SJCRH30 (cell line): ENCODE measurements at regions not wholly inside any gene's neighbourhood (a gene's known extent, or its start where the extent isn't known, plus 50 kb on each side); places are given as distances from the start of the nearest gene placed in this dataset.
"Not testable (repeated sequence)": the region's sequence is repeated elsewhere in the genome, so short reads cannot be mapped to it uniquely, and the experiment has no call there.

ENCODE experiments used
- DNase-seq, 2 experiments: peaks; one replicate each; pipeline ENCODE4 v3.0.0-alpha.2; 2015 to 2020
- H3K27ac ChIP-seq: fragments of 250-450 bp; sonication (Bioruptor Pico); 2 replicates; pipeline ENCODE4 v1.5.1; 2020; ENCODE audit warnings: mild to moderate bottlenecking, moderate library complexity
- H3K27me3 ChIP-seq: fragments of 250-450 bp; sonication (Bioruptor Pico); 2 replicates; pipeline ENCODE4 v1.5.1; 2020; ENCODE audit warnings: mild to moderate bottlenecking, moderate library complexity
- H3K36me3 ChIP-seq: fragments of 250-450 bp; sonication (Bioruptor Pico); 2 replicates; pipeline ENCODE4 v1.5.1; 2020; ENCODE audit warnings: mild to moderate bottlenecking, moderate library complexity
- H3K4me1 ChIP-seq: fragments of 250-450 bp; sonication (Bioruptor Pico); 2 replicates; pipeline ENCODE4 v1.5.1; 2020; ENCODE audit warnings: mild to moderate bottlenecking, moderate library complexity
- H3K4me3 ChIP-seq: fragments of 250-450 bp; sonication (Bioruptor Pico); 2 replicates; pipeline ENCODE4 v1.5.1; 2020; ENCODE audit warnings: mild to moderate bottlenecking, moderate library complexity
- H3K9me3 ChIP-seq: fragments of 250-450 bp; sonication (Bioruptor Pico); replicated peaks from 2 replicates; pipeline ENCODE4 v1.5.1; 2020; ENCODE audit warnings: mild to moderate bottlenecking, moderate library complexity

DNA sequence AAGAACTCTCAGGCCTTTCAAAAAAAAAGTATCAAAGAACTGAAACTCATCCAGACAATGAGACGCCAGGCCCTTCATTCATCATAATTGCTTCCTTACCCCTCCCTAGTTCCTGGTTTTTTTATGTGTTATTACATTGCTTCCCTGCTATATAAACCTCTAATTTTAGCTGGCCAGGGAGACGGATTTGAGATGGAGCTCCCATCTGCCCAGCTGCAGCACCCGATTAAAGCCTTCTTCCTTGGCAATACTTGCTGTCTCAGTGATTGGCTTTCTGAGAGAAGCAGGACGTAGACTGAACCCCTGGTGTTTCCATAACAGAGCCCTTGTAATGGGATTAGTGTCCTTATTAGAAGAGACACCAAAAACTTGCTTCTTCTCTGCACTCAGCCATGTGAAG lies 62.4 kb downstream of the BARX1 start:
- H3K36me3 ChIP-seq = no peaks in the 10 kb centered on the region
- H3K4me3 ChIP-seq = no peak overlapping the region
- H3K9me3 ChIP-seq = no peaks in the 10 kb centered on the region; the same call in 1 of the 2 replicates
- H3K27me3 ChIP-seq = no peaks in the 10 kb centered on the region
- H3K4me1 ChIP-seq = no peaks in the 10 kb centered on the region
- H3K27ac ChIP-seq = no peak overlapping the region
- DNase-seq = no peak

DNA sequence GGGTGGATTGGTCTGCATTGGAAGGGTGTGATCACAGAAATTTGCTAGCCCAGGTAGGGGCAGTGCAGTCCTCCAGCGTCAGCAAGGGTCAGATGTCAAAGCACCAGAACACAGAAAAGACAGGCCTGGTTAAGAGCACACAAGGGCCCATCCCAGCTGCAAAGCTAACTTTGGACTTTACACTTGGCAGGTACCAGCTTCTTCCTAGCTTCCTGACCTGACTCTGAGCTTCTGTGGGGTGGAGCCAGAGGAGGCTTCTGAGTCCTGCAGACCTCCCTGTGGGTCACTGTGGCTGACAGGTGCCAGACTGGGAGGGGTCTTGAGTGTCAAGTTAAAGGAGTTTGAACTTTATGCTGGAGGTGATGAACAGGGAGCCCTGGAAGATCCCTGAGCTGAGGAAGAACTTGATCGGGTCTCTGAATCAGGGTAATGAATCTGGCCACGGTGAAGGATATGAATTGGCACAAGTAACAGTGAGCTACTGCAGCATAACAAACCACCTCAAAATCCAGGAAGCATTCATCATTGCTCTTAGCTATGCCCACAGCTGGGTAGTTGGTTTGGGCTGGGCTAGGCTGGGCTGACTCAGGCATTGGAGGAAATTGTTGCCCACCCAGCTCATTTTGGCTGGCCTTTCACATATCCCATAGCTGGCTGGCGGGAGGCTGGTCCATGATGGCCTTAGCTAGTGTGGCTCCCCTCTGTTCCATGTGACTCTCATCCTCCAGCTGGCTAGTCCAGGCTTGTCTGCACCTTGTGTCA lies 63.4 kb downstream of the BARX1 start:
- Histone ChIP-seq H3K4me3 (no peak overlapping the region), H3K36me3 (no peaks in the 10 kb centered on the region), H3K27ac (no peak overlapping the region), H3K27me3 (no peaks in the 10 kb centered on the region), H3K9me3 (no peaks in the 10 kb centered on the region; the same call in 1 of the 2 replicates), H3K4me1 (no peaks in the 10 kb centered on the region)
- peak in 1 of 2 experiments; percentile 1 for DNase-seq

DNA sequence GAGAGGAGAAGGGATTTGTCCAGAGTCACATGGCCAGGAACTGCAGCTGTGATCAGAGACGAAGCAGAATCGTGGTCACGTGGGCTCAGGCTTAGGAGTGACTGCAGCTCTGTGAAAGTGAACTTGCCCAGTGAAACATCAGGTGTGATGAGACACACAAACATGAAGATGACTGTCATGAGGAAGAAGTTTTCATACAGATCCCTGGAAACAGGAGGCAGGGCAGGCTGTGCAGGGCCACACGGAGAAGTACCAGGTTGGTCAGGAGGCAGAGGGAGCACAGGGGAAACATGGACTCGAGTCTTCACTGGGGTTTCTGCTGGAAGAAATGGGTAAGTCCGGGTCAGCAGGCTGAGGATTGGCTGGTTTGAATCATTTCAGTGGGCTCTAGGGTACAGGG lies 64.1 kb downstream of the BARX1 start:
- no peak for DNase-seq
- no peak overlapping the region for H3K27ac ChIP-seq

DNA sequence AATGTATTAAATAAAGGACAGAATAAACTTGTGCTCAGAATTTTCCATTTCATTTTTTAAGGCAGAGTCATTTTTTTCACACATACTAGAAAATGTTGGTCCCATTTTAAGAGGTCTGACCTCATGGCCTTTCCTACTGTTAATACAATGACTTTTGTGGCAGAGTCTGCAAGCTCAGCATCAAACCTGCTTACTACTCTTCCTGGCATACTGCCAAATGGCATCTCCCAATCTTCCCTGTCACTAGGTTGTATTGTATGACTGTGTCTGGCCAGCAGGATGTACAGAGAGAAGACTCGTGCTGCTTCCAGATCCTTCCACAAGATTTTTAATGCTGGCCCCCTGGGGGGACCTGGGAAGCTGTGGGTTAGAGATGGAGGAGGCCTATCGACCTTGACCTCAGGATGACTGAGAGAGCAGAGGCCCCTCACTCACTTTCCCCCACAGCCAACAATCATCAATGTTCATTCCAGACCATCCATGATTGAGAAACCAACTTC lies 64.7 kb downstream of the BARX1 start:
- Histone ChIP-seq H3K36me3 (no peaks in the 10 kb centered on the region), H3K4me3 (no peak overlapping the region), H3K4me1 (no peaks in the 10 kb centered on the region), H3K9me3 (no peaks in the 10 kb centered on the region; the same call in 1 of the 2 replicates), H3K27ac (no peak overlapping the region), H3K27me3 (no peaks in the 10 kb centered on the region)
- DNase-seq = peak in 1 of 2 experiments; percentile 1

More for the DNA sequence above, 64.1 kb downstream of the BARX1 start:
- no peaks in the 10 kb centered on the region; the same call in 1 of the 2 replicates for H3K9me3 ChIP-seq
- H3K27me3 ChIP-seq = no peaks in the 10 kb centered on the region
- H3K4me1 ChIP-seq = no peaks in the 10 kb centered on the region
- no peaks in the 10 kb centered on the region for H3K36me3 ChIP-seq
- H3K4me3 ChIP-seq = no peak overlapping the region

DNA sequence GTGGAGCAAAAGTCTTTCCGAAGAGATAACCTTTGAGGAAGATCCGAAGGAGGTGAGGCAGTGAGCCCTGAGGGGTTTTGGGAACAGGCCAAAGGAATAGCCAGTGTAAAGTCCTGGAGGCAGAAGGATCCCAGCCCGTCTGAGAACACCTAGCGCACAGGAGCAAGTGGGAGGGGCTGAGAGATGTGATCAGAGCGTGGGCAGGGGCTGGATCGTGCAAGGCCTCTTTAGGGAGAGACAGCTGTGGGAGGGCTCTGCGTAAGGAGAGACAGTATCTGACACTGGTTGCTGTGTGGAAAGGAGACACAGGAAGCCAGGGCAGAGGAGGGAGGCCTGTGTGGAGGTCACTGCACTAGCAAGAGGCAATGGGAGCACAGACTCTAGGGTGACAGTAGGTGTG lies 68.2 kb downstream of the BARX1 start:
- peak in 1 of 2 experiments; percentile 1 for DNase-seq
- Histone ChIP-seq H3K27me3 (no peaks in the 10 kb centered on the region), H3K4me1 (no peaks in the 10 kb centered on the region), H3K27ac (no peak overlapping the region), H3K4me3 (no peak overlapping the region), H3K9me3 (no peaks in the 10 kb centered on the region), H3K36me3 (no peaks in the 10 kb centered on the region)

DNA sequence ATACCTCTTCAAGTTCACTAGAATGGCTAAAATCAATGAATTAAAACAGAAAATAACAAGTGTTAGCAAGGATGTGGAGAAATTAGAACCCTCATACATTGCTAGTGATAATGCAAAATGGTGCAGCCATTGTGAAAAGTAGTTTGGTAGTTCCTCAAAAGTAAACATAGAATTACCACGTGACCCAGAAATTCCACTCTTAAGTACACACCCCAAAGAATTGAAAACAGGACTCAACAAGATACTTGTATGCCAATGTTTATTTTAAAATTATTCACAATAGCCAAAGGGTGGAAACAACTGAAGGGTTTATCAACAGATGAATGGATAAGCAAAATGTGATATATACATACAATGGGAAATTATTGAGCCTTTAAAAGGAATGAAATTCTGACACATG lies 70.3 kb downstream of the BARX1 start:
- Histone ChIP-seq H3K36me3 (no peaks in the 10 kb centered on the region), H3K9me3 (no peaks in the 10 kb centered on the region), H3K27me3 (no peaks in the 10 kb centered on the region), H3K27ac (no peak overlapping the region), H3K4me1 (no peaks in the 10 kb centered on the region), H3K4me3 (no peak overlapping the region)
- no peak for DNase-seq

DNA sequence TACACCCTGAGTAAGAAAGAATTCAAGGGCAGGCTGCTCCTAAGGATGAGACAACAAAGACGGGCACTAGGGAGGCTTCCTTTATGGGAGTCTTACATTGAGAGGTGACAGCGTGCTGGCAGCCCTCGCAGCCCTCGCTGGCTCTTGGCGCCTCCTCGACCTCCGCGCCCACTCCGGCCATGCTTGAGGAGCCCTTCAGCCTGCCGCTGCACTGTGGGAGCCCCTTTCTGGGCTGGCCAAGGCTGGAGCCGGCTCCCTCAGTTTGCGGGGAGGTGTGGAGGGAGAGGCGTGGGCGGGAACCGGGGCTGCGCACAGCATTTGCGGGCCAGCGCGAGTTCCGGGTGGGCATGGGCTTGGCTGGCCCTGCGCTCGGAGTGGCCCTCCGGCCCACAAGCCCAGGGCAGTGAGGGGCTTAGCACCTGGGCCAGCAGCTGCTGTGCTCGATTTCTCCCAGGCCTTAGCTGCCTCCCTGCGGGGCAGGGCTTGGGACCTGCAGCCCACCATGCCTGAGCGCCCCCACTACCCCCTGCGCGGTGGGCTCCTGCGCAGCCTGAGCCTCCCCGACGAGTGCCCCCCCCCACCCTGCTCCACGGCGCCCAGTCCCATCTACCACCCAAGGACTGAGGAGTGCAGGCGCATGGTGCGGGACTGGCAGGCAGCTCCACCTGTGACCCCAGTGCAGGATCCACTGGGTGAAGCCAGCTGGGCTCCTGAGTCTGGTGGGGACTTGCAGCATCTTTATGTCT lies 75.3 kb downstream of the BARX1 start:
- DNase-seq, H3K9me3 ChIP-seq, H3K4me1 ChIP-seq, H3K36me3 ChIP-seq, H3K4me3 ChIP-seq, H3K27me3 ChIP-seq, H3K27ac ChIP-seq: not testable (repeated sequence)

DNA sequence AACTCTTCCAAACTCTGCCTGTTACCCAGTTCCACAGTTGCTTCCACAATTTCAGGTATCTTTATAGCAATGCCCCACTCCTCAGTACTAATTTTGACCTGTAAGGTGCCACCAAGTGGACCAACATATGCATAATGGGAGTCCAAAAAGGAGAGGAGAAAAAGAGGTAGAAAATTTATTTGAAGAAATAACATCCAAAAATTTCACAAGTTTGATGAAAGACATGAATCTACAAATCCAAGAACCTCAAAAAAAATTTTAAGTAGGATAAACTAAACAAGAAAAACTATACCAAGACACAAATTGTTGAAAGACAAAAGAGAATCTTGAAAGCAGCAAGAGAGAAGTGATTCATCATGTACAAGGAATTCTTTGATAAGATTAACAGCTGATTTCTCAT lies 79.8 kb downstream of the BARX1 start:
- no peak overlapping the region for H3K27ac ChIP-seq
- peaks cover 6% of the 10 kb centered on the region; the same call in 1 of the 2 replicates for H3K9me3 ChIP-seq
- no peak for DNase-seq
- H3K4me3 ChIP-seq = no peak overlapping the region
- H3K36me3 ChIP-seq = no peaks in the 10 kb centered on the region
- no peaks in the 10 kb centered on the region for H3K27me3 ChIP-seq
- no peaks in the 10 kb centered on the region for H3K4me1 ChIP-seq

DNA sequence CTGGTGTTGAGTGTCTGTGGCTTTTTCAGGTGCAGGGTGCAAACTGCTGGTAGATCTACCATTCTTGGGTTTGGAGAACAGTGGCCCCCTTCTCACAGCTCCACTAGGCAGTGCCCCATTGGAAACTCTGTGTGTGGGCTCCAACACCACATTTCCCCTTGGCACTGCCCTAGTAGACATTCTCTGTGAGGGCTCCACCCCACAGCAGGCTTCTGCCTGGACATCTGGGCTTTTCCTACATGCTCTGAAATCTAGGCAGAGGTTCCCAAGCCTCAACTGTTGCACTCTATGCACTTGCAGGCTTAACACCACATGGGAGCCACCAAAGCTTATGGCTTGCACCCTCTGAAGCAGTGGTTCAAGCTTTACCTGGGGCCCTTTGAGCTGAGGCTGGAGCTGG lies 80.9 kb downstream of the BARX1 start:
- H3K27me3 ChIP-seq = 0 out of 2 replicates have a peak, but pooled peaks cover 2% of the 10 kb centered on the region
- DNase-seq = no peak
- H3K4me1 ChIP-seq = no peaks in the 10 kb centered on the region
- H3K9me3 ChIP-seq = peaks cover 6% of the 10 kb centered on the region; the same call in 1 of the 2 replicates
- H3K27ac ChIP-seq = no peak overlapping the region
- no peak overlapping the region for H3K4me3 ChIP-seq
- H3K36me3 ChIP-seq = no peaks in the 10 kb centered on the region

DNA sequence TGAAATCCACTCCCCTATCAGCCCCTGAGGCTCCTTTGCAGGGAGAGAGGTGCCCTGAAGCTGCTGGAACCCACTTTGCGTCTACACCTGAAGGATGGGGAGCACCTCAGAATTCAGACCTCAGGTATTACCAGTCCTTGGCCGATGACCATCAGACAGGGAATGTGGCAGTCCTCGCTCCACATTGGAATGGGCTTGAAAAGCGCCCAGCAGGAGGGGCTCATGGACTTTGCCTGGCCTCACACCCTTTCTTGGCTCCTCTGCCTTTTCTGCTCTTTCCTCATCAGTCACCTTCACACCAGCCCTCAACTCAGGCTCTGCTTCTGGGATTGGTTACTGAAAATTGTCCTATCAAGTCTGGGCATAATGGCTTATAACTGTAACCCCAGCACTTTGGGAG lies 83.9 kb downstream of the BARX1 start:
- no peak overlapping the region for H3K4me3 ChIP-seq
- H3K27ac ChIP-seq = no peak overlapping the region
- H3K27me3 ChIP-seq = 0 out of 2 replicates have a peak, but pooled peaks cover 2% of the 10 kb centered on the region
- H3K36me3 ChIP-seq = no peaks in the 10 kb centered on the region
- no peaks in the 10 kb centered on the region for H3K4me1 ChIP-seq
- peaks cover 10% of the 10 kb centered on the region; the same call in 1 of the 2 replicates for H3K9me3 ChIP-seq
- DNase-seq = no peak

DNA sequence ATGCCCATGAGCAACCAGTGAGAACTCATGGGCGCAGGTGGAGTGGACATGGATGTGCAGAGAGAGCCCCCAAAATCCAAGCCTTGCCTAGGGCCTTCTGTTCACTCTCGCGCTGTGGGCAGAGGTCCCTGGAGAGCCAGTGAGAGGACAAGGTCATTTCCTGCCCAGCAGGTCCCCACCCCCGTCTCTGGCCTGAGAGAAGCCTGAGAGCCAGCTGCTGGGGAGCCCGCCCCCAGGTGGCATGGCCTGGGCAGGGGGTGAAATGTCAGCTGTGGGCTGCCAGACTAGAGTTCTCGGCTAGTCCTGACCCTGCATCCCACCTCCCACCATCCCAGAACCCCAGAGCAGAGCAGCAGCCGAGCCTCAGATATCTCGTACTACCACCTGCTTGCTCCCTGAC lies 85.3 kb downstream of the BARX1 start:
- H3K36me3 ChIP-seq = no peaks in the 10 kb centered on the region
- peaks cover 5% of the 10 kb centered on the region; the same call in 1 of the 2 replicates for H3K27me3 ChIP-seq
- H3K27ac ChIP-seq = no peak overlapping the region
- H3K4me3 ChIP-seq = no peak overlapping the region
- no peaks in the 10 kb centered on the region for H3K4me1 ChIP-seq
- no peak for DNase-seq
- peaks cover 8% of the 10 kb centered on the region; the same call in 1 of the 2 replicates for H3K9me3 ChIP-seq

DNA sequence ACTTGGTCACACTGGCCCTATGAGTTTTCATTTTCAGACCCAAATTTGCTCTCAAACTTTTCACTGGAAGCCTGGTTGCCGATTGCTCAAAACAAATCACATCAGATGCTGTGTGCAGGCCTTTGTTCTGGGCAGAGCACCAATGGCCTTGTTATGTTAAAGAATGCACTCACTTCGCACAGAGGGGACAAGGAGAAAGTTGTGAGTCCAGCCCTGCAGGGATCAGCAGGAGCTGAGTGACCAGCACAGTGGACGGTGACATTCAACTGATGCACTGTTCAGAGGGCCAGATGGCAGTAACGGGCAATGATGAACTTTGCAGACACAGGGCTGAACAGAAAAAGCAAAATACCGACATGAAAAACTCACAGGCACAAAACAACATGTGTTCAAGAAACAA lies 86.1 kb downstream of the BARX1 start:
- no peak overlapping the region for H3K4me3 ChIP-seq
- DNase-seq = no peak
- H3K4me1 ChIP-seq = no peaks in the 10 kb centered on the region
- no peaks in the 10 kb centered on the region for H3K36me3 ChIP-seq
- peaks cover 5% of the 10 kb centered on the region; the same call in 1 of the 2 replicates for H3K27me3 ChIP-seq
- no peak overlapping the region for H3K27ac ChIP-seq
- H3K9me3 ChIP-seq = 0 out of 2 replicates have a peak, but pooled peaks cover 5% of the 10 kb centered on the region

DNA sequence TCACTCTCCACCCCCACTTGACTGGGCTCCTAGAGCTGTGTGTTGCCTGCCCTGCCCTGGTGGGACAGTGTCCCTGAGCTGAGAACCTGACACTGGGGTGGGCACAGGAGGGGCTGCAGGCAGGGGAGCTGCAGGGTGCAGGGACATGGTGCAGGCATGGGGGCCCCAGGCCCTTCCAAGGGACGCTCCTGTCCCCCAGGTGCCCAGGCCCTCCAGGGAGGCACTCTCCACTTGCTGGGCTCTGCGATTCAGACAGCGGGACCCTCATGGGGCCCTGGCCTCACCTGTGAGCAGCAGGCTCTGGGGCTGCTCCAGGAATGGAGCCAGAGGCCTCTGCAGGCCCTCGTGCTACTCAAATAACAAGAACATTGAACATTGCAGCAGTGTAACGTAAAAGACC lies 89.4 kb downstream of the BARX1 start:
- H3K4me3 ChIP-seq = no peak overlapping the region
- no peaks in the 10 kb centered on the region for H3K4me1 ChIP-seq
- no peaks in the 10 kb centered on the region for H3K36me3 ChIP-seq
- H3K9me3 ChIP-seq = 0 out of 2 replicates have a peak, but pooled peaks cover 5% of the 10 kb centered on the region
- no peak for DNase-seq
- H3K27ac ChIP-seq = no peak overlapping the region
- peaks cover 5% of the 10 kb centered on the region; the same call in 1 of the 2 replicates for H3K27me3 ChIP-seq

DNA sequence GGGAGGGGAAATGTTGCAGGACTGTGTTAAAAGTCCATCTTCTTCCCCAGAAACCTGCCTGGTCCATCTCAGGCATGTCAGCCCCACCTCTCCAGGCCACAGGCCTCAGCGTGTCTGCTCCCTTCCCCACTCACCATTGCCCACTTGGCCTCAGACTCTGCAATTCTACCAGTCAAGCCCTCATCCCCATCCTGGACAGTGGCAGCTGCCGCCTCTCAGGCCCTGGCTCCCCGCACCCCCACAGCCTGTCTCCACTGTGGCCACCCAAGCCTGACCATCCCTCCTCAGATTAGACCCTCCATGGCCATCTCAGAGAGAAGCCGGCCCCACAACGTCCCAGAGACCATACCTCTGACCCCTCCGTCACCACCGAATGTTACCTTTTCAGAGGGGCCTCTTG lies 89.9 kb downstream of the BARX1 start:
- Histone ChIP-seq H3K4me1 (no peaks in the 10 kb centered on the region), H3K9me3 (0 out of 2 replicates have a peak, but pooled peaks cover 5% of the 10 kb centered on the region), H3K27me3 (peaks cover 5% of the 10 kb centered on the region; the same call in 1 of the 2 replicates), H3K27ac (no peak overlapping the region), H3K36me3 (no peaks in the 10 kb centered on the region), H3K4me3 (no peak overlapping the region)
- no peak for DNase-seq

DNA sequence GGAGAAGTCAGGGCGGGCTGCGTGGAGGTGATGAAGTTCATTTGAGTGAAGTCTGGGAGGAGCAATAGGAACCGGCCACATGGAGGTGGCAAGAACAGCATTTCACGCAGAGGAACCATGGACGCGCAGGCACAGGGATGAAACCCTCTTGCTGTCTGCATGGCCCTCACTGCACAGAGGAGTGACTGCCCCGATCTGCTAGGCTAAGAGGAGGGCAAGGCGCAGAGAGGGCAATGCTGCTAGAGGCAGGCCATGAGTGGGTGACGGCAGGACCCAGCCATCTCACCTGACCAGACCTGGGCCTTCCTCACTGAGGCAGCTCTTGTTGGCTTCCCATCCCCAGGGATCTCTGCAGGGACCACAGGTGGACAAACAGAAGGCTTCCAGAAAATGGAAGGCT lies 90.3 kb downstream of the BARX1 start:
- no peak overlapping the region for H3K27ac ChIP-seq
- DNase-seq = no peak
- H3K9me3 ChIP-seq = 0 out of 2 replicates have a peak, but pooled peaks cover 5% of the 10 kb centered on the region
- H3K4me3 ChIP-seq = no peak overlapping the region
- H3K4me1 ChIP-seq = no peaks in the 10 kb centered on the region
- H3K36me3 ChIP-seq = no peaks in the 10 kb centered on the region
- H3K27me3 ChIP-seq = peaks cover 5% of the 10 kb centered on the region; the same call in 1 of the 2 replicates
